SK-N-SH treated with all-trans-retinoic acid at 6 μM for 48 hours (cell line): ENCODE measurements at regions not wholly inside any gene's neighbourhood (a gene's known extent, or its start where the extent isn't known, plus 50 kb on each side); places are given as distances from the start of the nearest gene placed in this dataset.

Experiments used
- ATAC-seq: fragments of 200-7000 bp; cut with Tn5 transposase; 3 replicates; pipeline ENCODE4 v1.9.1; 2020; ENCODE audit warnings: mild to moderate bottlenecking, moderate library complexity
- ARNTL ChIP-seq: fragments of 450-650 bp; formaldehyde crosslinking; IDR thresholded peaks from 2 replicates; pipeline ENCODE4 v1.5.0; 2020; ENCODE audit warnings: low read depth, mild to moderate bottlenecking, moderate library complexity, borderline replicate concordance
- BACH2 ChIP-seq: fragments of 250-450 bp; sonication (Bioruptor Pico); IDR thresholded peaks from 2 replicates; pipeline ENCODE4 v1.9.0; 2021; ENCODE audit warnings: mild to moderate bottlenecking, borderline replicate concordance
- CREB5 ChIP-seq: fragments of 250-450 bp; sonication (Bioruptor Pico); IDR thresholded peaks from 2 replicates; pipeline ENCODE4 v1.5.1; 2020; ENCODE audit warnings: low read depth, mild to moderate bottlenecking, moderate library complexity
- CSRNP3 ChIP-seq: fragments of 250-450 bp; sonication (Bioruptor Pico); IDR thresholded peaks from 2 replicates; pipeline ENCODE4 v1.5.1; 2021; ENCODE audit warnings: mild to moderate bottlenecking, moderate library complexity
- ESRRG ChIP-seq: fragments of 250-450 bp; sonication (Bioruptor Pico); IDR thresholded peaks from 2 replicates; pipeline ENCODE4 v1.6.1; 2021; ENCODE audit warnings: mild to moderate bottlenecking
- GLIS3 ChIP-seq: fragments of 250-450 bp; sonication (Bioruptor Pico); IDR thresholded peaks from 2 replicates; pipeline ENCODE4 v1.5.0; 2020; ENCODE audit warnings: mild to moderate bottlenecking, moderate library complexity
- ISL1 ChIP-seq: fragments of 250-450 bp; sonication (Bioruptor Pico); IDR thresholded peaks from 2 replicates; pipeline ENCODE4 v2.1.2; 2022; ENCODE audit warnings: mild to moderate bottlenecking, moderate library complexity
- OSR1 ChIP-seq: fragments of 250-450 bp; sonication (Bioruptor Pico); IDR thresholded peaks from 2 replicates; pipeline ENCODE4 v1.8.0; 2022; ENCODE audit warnings: moderate library complexity, mild to moderate bottlenecking, inconsistent platforms
- PATZ1 ChIP-seq: fragments of 250-450 bp; sonication (Bioruptor Pico); IDR thresholded peaks from 2 replicates; pipeline ENCODE4 v1.8.0; 2020; ENCODE audit warnings: mild to moderate bottlenecking, moderate library complexity, borderline replicate concordance
- POU6F1 ChIP-seq: fragments of 250-450 bp; sonication (Bioruptor Pico); IDR thresholded peaks from 2 replicates; pipeline ENCODE4 v1.8.0; 2021; ENCODE audit warnings: low read depth, mild to moderate bottlenecking, moderate library complexity, borderline replicate concordance
- PPARA ChIP-seq: fragments of 250-450 bp; sonication (Bioruptor Pico); IDR thresholded peaks from 2 replicates; pipeline ENCODE4 v1.5.0; 2020; ENCODE audit warnings: mild to moderate bottlenecking, borderline replicate concordance
- SNAI2 ChIP-seq: fragments of 250-450 bp; sonication (Bioruptor Pico); IDR thresholded peaks from 2 replicates; pipeline ENCODE4 v1.5.0; 2020; ENCODE audit warnings: mild to moderate bottlenecking, moderate library complexity
- TCF4 ChIP-seq: fragments of 250-450 bp; sonication (Bioruptor Pico); IDR thresholded peaks from 2 replicates; pipeline ENCODE4 v1.8.0; 2021; ENCODE audit warnings: mild to moderate bottlenecking, moderate library complexity, borderline replicate concordance
- TOX ChIP-seq: fragments of 250-450 bp; sonication (Bioruptor Pico); IDR thresholded peaks from 2 replicates; pipeline ENCODE4 v1.8.0; 2021; ENCODE audit warnings: mild to moderate bottlenecking, moderate library complexity, borderline replicate concordance
- TSHZ2 ChIP-seq: fragments of 250-450 bp; sonication (Bioruptor Pico); IDR thresholded peaks from 2 replicates; pipeline ENCODE4 v1.5.0; 2020; ENCODE audit warnings: mild to moderate bottlenecking, moderate library complexity
- ZC3H10 ChIP-seq: fragments of 250-450 bp; sonication (Bioruptor Pico); IDR thresholded peaks from 2 replicates; pipeline ENCODE4 v1.5.1; 2021; ENCODE audit warnings: mild to moderate bottlenecking, moderate library complexity
- ZFP3 ChIP-seq: fragments of 250-450 bp; sonication (Bioruptor Pico); IDR thresholded peaks from 2 replicates; pipeline ENCODE4 v1.5.0; 2020; ENCODE audit warnings: mild to moderate bottlenecking, moderate library complexity
- ZFP30 ChIP-seq: fragments of 450-650 bp; formaldehyde crosslinking; IDR thresholded peaks from 2 replicates; pipeline ENCODE4 v1.5.0; 2022; ENCODE audit warnings: mild to moderate bottlenecking, moderate library complexity
- ZNF565 ChIP-seq: fragments of 450-650 bp; formaldehyde crosslinking; conservative IDR thresholded peaks from 2 replicates; pipeline ENCODE4 v1.5.0; 2020; ENCODE audit warnings: low read depth, mild to moderate bottlenecking, moderate library complexity
- ZNF70 ChIP-seq: fragments of 450-650 bp; formaldehyde crosslinking; IDR thresholded peaks from 2 replicates; pipeline ENCODE4 v1.5.0; 2020; ENCODE audit warnings: mild to moderate bottlenecking, moderate library complexity
- ZNF8 ChIP-seq: fragments of 450-650 bp; formaldehyde crosslinking; IDR thresholded peaks from 2 replicates; pipeline ENCODE4 v1.5.0; 2020; ENCODE audit warnings: mild to moderate bottlenecking, moderate library complexity

- no peak for ATAC-seq
- TF ChIP-seq GLIS3 (no peak), ZFP3 (CRISPR knock-in tag) (no peak), SNAI2 (CRISPR knock-in tag) (no peak), PATZ1 (no peak), ISL1 (CRISPR knock-in tag) (no peak), POU6F1 (CRISPR knock-in tag) (no peak), TOX (CRISPR knock-in tag) (no peak), PPARA (no peak), ZC3H10 (CRISPR knock-in tag) (no peak), ZNF8 (CRISPR knock-in tag) (no peak), BACH2 (CRISPR knock-in tag) (no peak), TSHZ2 (CRISPR knock-in tag) (no peak), CREB5 (CRISPR knock-in tag) (no peak), ESRRG (no peak), TCF4 (CRISPR knock-in tag) (no peak), ARNTL (CRISPR knock-in tag) (no peak), ZFP30 (CRISPR knock-in tag) (no peak), ZNF70 (CRISPR knock-in tag) (no peak)
Observed at GRCh38 chr12:124489220-124489619, 78.2 kb downstream of the NCOR2 start.

GRCh38 chr12:124488520-124488919 is 78.9 kb downstream of the NCOR2 start:
- ATAC-seq: no peak
- TF ChIP-seq POU6F1 (CRISPR knock-in tag) (no peak), TSHZ2 (CRISPR knock-in tag) (no peak), TOX (CRISPR knock-in tag) (no peak), ZNF565 (CRISPR knock-in tag) (no peak), PATZ1 (no peak), GLIS3 (no peak), BACH2 (CRISPR knock-in tag) (no peak), PPARA (no peak), ZNF70 (CRISPR knock-in tag) (no peak), ZC3H10 (CRISPR knock-in tag) (no peak), OSR1 (no peak), CSRNP3 (CRISPR knock-in tag) (no peak), ZNF8 (CRISPR knock-in tag) (no peak)
